ENCODE measurements at regions not wholly inside any gene's neighbourhood (a gene's known extent, or its start where the extent isn't known, plus 50 kb on each side); places are given as distances from the start of the nearest gene placed in this dataset.

GRCh38 chr18:55783921-55784320, 195.9 kb upstream of the TCF4 start:
- TF ChIP-seq CTCF (IDR thresholded peaks at IDR 0.05) = no peak
- no peak for TF ChIP-seq POLR2AphosphoS5 (IDR thresholded peaks at IDR 0.05; ENCODE audit: low read depth, low read length)
- no peak for TF ChIP-seq REST (IDR thresholded peaks at IDR 0.05; ENCODE audit: insufficient read depth in 1 of 2, low read depth in 2 of 2, low read length in 1 of 2)

All from Panc1 (cell line).